K562 (cell line): ENCODE measurements at regions not wholly inside any gene's neighbourhood (a gene's known extent, or its start where the extent isn't known, plus 50 kb on each side); places are given as distances from the start of the nearest gene placed in this dataset.

Experiments
- ATAC-seq: fragments of 200-7000 bp; cut with Tn5 transposase; 3 replicates; pipeline ENCODE4 v1.9.1; 2020; ENCODE audit warnings: moderate library complexity
- BruUV-seq: library from RNA; stranded (reverse); fragments of 400-500 nt; replicated peaks from 2 replicates; lab custom pipeline; 2021; lab: Mats Ljungman, UMichigan
- CTCF ChIA-PET: fragments of 300-600 bp; formaldehyde crosslinking; extraction: SDS; loops from one replicate; lab custom pipeline; 2021; ENCODE audit warnings: low intra/inter-chr PET ratio; lab: Yijun Ruan, JAX
- POLR2A ChIA-PET: fragments of 300-600, 350-650 bp; sonication (Branson Sonifier 250); formaldehyde crosslinking; extraction: SDS; loops from one replicate; lab custom pipeline; 2021; ENCODE audit warnings: antibody characterized with exemption, inconsistent platforms; lab: Yijun Ruan, JAX
- DNase-seq, 4 experiments: peaks; one replicate each; pipeline versions ENCODE4 v3.0.0 to v3.0.0-alpha.2; 2011 to 2018; ENCODE audit warnings: low spot score in 3 of 4, mixed read lengths in 3 of 4; ENCODE audit errors: extremely low read depth in 1 of 4
- FAIRE-seq: peaks from 2 replicates; lab custom pipeline; 2011; peaks lifted over from hg19 to GRCh38; lab: Jason Lieb, UNC
- H2AFZ ChIP-seq: 2 replicates; pipeline ENCODE4 v1.6.0; 2011; ENCODE audit warnings: low read depth, low read length, control low read depth, inconsistent platforms
- H3K27ac ChIP-seq: fragments of 200-600 bp; 3 replicates; pipeline ENCODE4 v1.8.0; 2011; ENCODE audit warnings: low read depth, mild to moderate bottlenecking, control low read depth, inconsistent platforms, low read length, moderate library complexity, mixed read lengths; ENCODE audit errors: extremely low read depth
- H3K27me3 ChIP-seq, 2 experiments: fragments of 300-600 bp in 1 of 2; 2 replicates in 1 of 2; 3 replicates in 1 of 2; pipeline versions ENCODE4 v1.6.0 to v1.8.0; 2011; ENCODE audit warnings: inconsistent platforms in 2 of 2, low read length in 2 of 2, mild to moderate bottlenecking in 1 of 2, mixed read lengths in 1 of 2, moderate library complexity in 1 of 2; ENCODE audit not compliant: control insufficient read depth in 2 of 2, insufficient read depth in 2 of 2
- H3K36me3 ChIP-seq: fragments of 300-600 bp; 3 replicates; pipeline ENCODE4 v1.8.0; 2011; ENCODE audit warnings: mild to moderate bottlenecking, low read length, inconsistent platforms; ENCODE audit not compliant: control insufficient read depth, insufficient read depth
- H3K4me1 ChIP-seq, 2 experiments: fragments of 200-600 bp in 1 of 2; replicated peaks in 1 of 2; 2 replicates in 1 of 2; 3 replicates in 1 of 2; pipeline versions ENCODE4 v1.5.1 to v1.8.0; 2011; ENCODE audit warnings: inconsistent platforms in 2 of 2, low read length in 2 of 2, mild to moderate bottlenecking in 1 of 2, mixed read lengths in 1 of 2, moderate library complexity in 1 of 2; ENCODE audit not compliant: control insufficient read depth in 2 of 2, insufficient read depth in 2 of 2
- H3K4me2 ChIP-seq: 2 replicates; pipeline ENCODE4 v1.6.1; 2011; ENCODE audit warnings: low read length, control low read depth, inconsistent platforms, mixed read lengths; ENCODE audit not compliant: insufficient read depth
- H3K4me3 ChIP-seq: fragments of 200-600 bp; sonication (generic), shearing (Covaris generic); 2 replicates; pipeline ENCODE4 v1.5.1; 2016; ENCODE audit warnings: control low read depth, inconsistent platforms
- H3K79me2 ChIP-seq: fragments of 200-600 bp; 3 replicates; pipeline ENCODE4 v1.8.0; 2011; ENCODE audit warnings: low read length, inconsistent platforms; ENCODE audit not compliant: control insufficient read depth, insufficient read depth
- H3K9ac ChIP-seq, 2 experiments: 2 replicates each; pipeline versions ENCODE4 v1.6.0 to v1.6.1; 2011; ENCODE audit warnings: low read depth in 2 of 2, low read length in 2 of 2, control low read depth in 1 of 2, inconsistent platforms in 1 of 2, mild to moderate bottlenecking in 1 of 2, mixed read lengths in 1 of 2; ENCODE audit not compliant: insufficient read depth in 1 of 2
- H3K9me1 ChIP-seq: one replicate; pipeline ENCODE4 v1.6.0; 2011; ENCODE audit warnings: inconsistent platforms, mild to moderate bottlenecking, low read length, moderate library complexity; ENCODE audit not compliant: control insufficient read depth, insufficient read depth
- H3K9me3 ChIP-seq: replicated peaks from 2 replicates; pipeline ENCODE4 v1.5.1; 2011; ENCODE audit warnings: low read depth, low read length, inconsistent platforms; ENCODE audit not compliant: control insufficient read depth, insufficient read depth
- H4K20me1 ChIP-seq: replicated peaks from 2 replicates; pipeline ENCODE4 v1.6.1; 2011; ENCODE audit warnings: low read length, inconsistent platforms, mixed read lengths; ENCODE audit not compliant: control insufficient read depth, insufficient read depth
- GTF2E2 ChIP-seq: fragments of 200-800 bp; sonication (Bioruptor generic); IDR thresholded peaks from 2 replicates; pipeline ENCODE4 v1.6.1; 2016; ENCODE audit warnings: missing genetic modification characterization, missing compliant biosample characterization
- JUNB ChIP-seq: fragments of 450-650 bp; formaldehyde crosslinking; conservative IDR thresholded peaks from 2 replicates; pipeline ENCODE4 v1.4.0; 2020; ENCODE audit warnings: mild to moderate bottlenecking
- POLR2AphosphoS5 ChIP-seq: IDR thresholded peaks from 2 replicates; pipeline ENCODE4 v1.6.1; 2011; ENCODE audit warnings: mild to moderate bottlenecking, low read depth, low read length, moderate library complexity; ENCODE audit not compliant: control insufficient read depth, insufficient read depth
- WGBS: fragments of 100-300 bp; shearing (Covaris generic); methylation state at CpG from one replicate; pipeline ENCODE4 v1.1.6; 2016; ENCODE audit warnings: low coverage, mixed read lengths; ENCODE audit not compliant: insufficient coverage; ENCODE audit errors: missing lambda C conversion rate; 5-methylcytosine and 5-hydroxymethylcytosine counted together
- in situ Hi-C: fragments of 300-500 bp; cut with MboI; formaldehyde crosslinking; loops from 4 replicates; pipeline ENCODE4 v1.15.0; 2018; ENCODE audit warnings: inconsistent platforms, mixed read lengths
- intact Hi-C: fragments of 100-400 bp; cut with micrococcal nuclease; formaldehyde crosslinking; loops from 2 replicates; pipeline ENCODE4 v1.14.2; 2022
- TF ChIP-seq, protein P1 (sequence below): fragments of 250-450 bp; sonication (Bioruptor Pico); IDR thresholded peaks from 2 replicates; pipeline ENCODE4 v1.8.0; 2021; ENCODE audit warnings: mild to moderate bottlenecking, moderate library complexity
- TF ChIP-seq, protein P2 (sequence below), 2 experiments: fragments of 450-650 bp; formaldehyde crosslinking in 1 of 2; IDR thresholded peaks; 2 replicates each; pipeline versions ENCODE4 v1.4.0 to v1.6.1; 2014 to 2020; ENCODE audit warnings: mild to moderate bottlenecking in 2 of 2, borderline replicate concordance in 1 of 2, low read depth in 1 of 2

DNA sequence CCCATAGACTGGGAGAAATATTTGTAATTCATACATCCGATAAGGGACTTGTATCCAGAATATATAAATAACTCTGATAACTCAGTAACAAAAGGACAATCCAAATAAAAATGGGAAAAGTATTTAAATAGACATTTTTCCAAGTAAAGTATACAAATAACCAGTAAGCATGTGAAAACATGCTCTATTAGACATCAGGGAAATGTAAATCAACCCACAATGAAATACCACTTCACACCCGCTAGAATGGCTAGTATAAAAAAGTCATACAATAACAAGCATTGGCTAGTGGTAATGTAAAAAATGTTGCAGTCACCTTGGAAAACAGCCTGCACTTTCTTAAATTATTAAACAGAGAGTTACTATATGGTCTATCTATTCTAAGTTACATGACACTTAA is 650.7 kb downstream of the C12orf50 start:
- DNase-seq (no peak), FAIRE-seq (no peak), ATAC-seq (no peak)
- in situ Hi-C loops, result no loop called here
- 0% methylated on average over 2 of the region's 2 CpGs for WGBS
- Histone ChIP-seq H3K27me3 (no peaks in the 10 kb centered on the region), H3K4me1 (no peaks in the 10 kb centered on the region), H3K9ac (no peak overlapping the region), H3K4me2 (no peak overlapping the region), H4K20me1 (no peaks in the 10 kb centered on the region), H3K9me3 (no peaks in the 10 kb centered on the region), H3K79me2 (no peaks in the 10 kb centered on the region), H3K9me1 (no peaks in the 10 kb centered on the region), H3K36me3 (no peaks in the 10 kb centered on the region), H3K27ac (no peak overlapping the region), H2AFZ (no peak overlapping the region), H3K4me3 (no peak overlapping the region)
- BruUV-seq, result no TSS peak
- ChIA-PET CTCF (no interaction called here), POLR2A (no interaction called here)
- TF ChIP-seq, protein P1, sequence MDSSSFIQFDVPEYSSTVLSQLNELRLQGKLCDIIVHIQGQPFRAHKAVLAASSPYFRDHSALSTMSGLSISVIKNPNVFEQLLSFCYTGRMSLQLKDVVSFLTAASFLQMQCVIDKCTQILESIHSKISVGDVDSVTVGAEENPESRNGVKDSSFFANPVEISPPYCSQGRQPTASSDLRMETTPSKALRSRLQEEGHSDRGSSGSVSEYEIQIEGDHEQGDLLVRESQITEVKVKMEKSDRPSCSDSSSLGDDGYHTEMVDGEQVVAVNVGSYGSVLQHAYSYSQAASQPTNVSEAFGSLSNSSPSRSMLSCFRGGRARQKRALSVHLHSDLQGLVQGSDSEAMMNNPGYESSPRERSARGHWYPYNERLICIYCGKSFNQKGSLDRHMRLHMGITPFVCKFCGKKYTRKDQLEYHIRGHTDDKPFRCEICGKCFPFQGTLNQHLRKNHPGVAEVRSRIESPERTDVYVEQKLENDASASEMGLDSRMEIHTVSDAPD (CRISPR knock-in tag), result no peak
- intact Hi-C loops, result no loop called here

DNA sequence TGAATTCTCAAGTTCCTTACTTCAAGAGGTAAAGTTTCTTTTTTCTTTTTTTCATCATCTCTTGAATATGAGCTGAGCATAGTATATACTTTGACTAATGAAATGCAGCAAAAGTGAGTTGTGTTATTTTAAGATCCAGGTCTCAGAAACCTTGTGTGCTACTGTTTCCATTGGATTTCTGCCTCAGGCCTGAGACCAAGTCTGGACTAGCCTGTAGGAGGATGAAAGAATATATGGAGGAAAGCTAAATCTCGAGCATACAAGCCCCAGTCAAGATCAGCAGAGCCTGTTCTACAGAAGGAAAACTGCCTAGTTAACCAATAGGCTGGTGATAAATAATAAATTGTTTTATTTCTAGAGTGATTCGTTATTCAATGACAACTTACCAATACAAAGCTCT is 652.5 kb downstream of the C12orf50 start:
- CTCF ChIA-PET, result no interaction called here
- TF ChIP-seq, protein P2, sequence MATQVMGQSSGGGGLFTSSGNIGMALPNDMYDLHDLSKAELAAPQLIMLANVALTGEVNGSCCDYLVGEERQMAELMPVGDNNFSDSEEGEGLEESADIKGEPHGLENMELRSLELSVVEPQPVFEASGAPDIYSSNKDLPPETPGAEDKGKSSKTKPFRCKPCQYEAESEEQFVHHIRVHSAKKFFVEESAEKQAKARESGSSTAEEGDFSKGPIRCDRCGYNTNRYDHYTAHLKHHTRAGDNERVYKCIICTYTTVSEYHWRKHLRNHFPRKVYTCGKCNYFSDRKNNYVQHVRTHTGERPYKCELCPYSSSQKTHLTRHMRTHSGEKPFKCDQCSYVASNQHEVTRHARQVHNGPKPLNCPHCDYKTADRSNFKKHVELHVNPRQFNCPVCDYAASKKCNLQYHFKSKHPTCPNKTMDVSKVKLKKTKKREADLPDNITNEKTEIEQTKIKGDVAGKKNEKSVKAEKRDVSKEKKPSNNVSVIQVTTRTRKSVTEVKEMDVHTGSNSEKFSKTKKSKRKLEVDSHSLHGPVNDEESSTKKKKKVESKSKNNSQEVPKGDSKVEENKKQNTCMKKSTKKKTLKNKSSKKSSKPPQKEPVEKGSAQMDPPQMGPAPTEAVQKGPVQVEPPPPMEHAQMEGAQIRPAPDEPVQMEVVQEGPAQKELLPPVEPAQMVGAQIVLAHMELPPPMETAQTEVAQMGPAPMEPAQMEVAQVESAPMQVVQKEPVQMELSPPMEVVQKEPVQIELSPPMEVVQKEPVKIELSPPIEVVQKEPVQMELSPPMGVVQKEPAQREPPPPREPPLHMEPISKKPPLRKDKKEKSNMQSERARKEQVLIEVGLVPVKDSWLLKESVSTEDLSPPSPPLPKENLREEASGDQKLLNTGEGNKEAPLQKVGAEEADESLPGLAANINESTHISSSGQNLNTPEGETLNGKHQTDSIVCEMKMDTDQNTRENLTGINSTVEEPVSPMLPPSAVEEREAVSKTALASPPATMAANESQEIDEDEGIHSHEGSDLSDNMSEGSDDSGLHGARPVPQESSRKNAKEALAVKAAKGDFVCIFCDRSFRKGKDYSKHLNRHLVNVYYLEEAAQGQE (IDR thresholded peaks at IDR 0.05; ENCODE audit: borderline replicate concordance), result no peak
- TF ChIP-seq, protein P2 (CRISPR knock-in tag; IDR thresholded peaks at IDR 0.05; ENCODE audit: low read depth), result no peak
- TF ChIP-seq GTF2E2 (tag), result no peak
- TF ChIP-seq JUNB (CRISPR knock-in tag), result no peak
- no peak for TF ChIP-seq POLR2AphosphoS5

More for the DNA sequence above, 652.5 kb downstream of the C12orf50 start:
- H3K9ac ChIP-seq, result no peak overlapping the region
- 3% methylated on average over 2 of the region's 2 CpGs for WGBS
- H2AFZ ChIP-seq, result no peak overlapping the region
- no peaks in the 10 kb centered on the region for H4K20me1 ChIP-seq
- no peaks in the 10 kb centered on the region for H3K36me3 ChIP-seq
- H3K79me2 ChIP-seq, result no peaks in the 10 kb centered on the region
- BruUV-seq, result no TSS peak
- in situ Hi-C loops, result no loop called here
- POLR2A ChIA-PET, result no interaction called here
- intact Hi-C loops, result no loop called here
- FAIRE-seq (no peak), DNase-seq (no peak), ATAC-seq (no peak)
- H3K9me3 ChIP-seq, result no peaks in the 10 kb centered on the region
- no peak overlapping the region for H3K4me2 ChIP-seq
- H3K4me3 ChIP-seq, result no peak overlapping the region
- H3K27ac ChIP-seq, result no peak overlapping the region
- H3K9me1 ChIP-seq, result no peaks in the 10 kb centered on the region
- H3K4me1 ChIP-seq, result no peaks in the 10 kb centered on the region
- no peaks in the 10 kb centered on the region for H3K27me3 ChIP-seq
